CD4-positive, alpha-beta T cell treated with Interleukin-2 at 100 ng/mL for 4 hours (primary cell): ENCODE measurements at regions not wholly inside any gene's neighbourhood (a gene's known extent, or its start where the extent isn't known, plus 50 kb on each side); places are given as distances from the start of the nearest gene placed in this dataset.

Experiments
- DNase-seq: peaks from one replicate; pipeline ENCODE4 v3.0.0-alpha.2; 2020; ENCODE audit warnings: low spot score

GRCh38 chr3:16658004-16658924 is 53.0 kb upstream of the DAZL start:
- no peak for DNase-seq

GRCh38 chr3:16658925-16659793 is 53.9 kb upstream of the DAZL start:
- no peak for DNase-seq

GRCh38 chr3:16663854-16664712 is 58.9 kb upstream of the DAZL start:
- DNase-seq: no peak

- DNase-seq: no peak
These were observed 60.1 kb upstream of the DAZL start for GRCh38 chr3:16665282-16665741.

GRCh38 chr3:16666206-16666605 is 61.0 kb upstream of the DAZL start:
- no peak for DNase-seq

GRCh38 chr3:16667633-16668032 is 62.4 kb upstream of the DAZL start:
- no peak for DNase-seq

GRCh38 chr3:16668776-16669545 is 63.7 kb upstream of the DAZL start:
- no peak for DNase-seq

- DNase-seq: no peak
These were observed 65.0 kb upstream of the DAZL start for GRCh38 chr3:16670191-16670590.

GRCh38 chr3:16671690-16672089 is 66.5 kb upstream of the DAZL start:
- DNase-seq: no peak

GRCh38 chr3:16673530-16673929 is 68.3 kb upstream of the DAZL start:
- DNase-seq: no peak

- DNase-seq: no peak
These were observed 70.6 kb upstream of the DAZL start for GRCh38 chr3:16675805-16676204.

GRCh38 chr3:16686679-16687078 is 81.5 kb upstream of the DAZL start:
- no peak for DNase-seq

- DNase-seq: no peak
These were observed 82.0 kb upstream of the DAZL start for GRCh38 chr3:16687221-16687620.

GRCh38 chr3:16692486-16693344 is 87.5 kb upstream of the DAZL start:
- no peak for DNase-seq

- no peak for DNase-seq
These were observed 88.6 kb upstream of the DAZL start for GRCh38 chr3:16693820-16694219.

GRCh38 chr3:16695710-16696109 is 90.5 kb upstream of the DAZL start:
- no peak for DNase-seq

GRCh38 chr3:16697443-16698147 is 92.4 kb upstream of the DAZL start:
- no peak for DNase-seq

- DNase-seq: no peak
These were observed 95.4 kb upstream of the DAZL start for GRCh38 chr3:16700651-16701050.

GRCh38 chr3:16704941-16705340 is 99.7 kb upstream of the DAZL start:
- DNase-seq: no peak

GRCh38 chr3:16707260-16707659 is 102.0 kb upstream of the DAZL start:
- DNase-seq: no peak
